NCI-H146 treated with DMSO at 0.1 percent for 48 hours (cell line): ENCODE measurements at regions not wholly inside any gene's neighbourhood (a gene's known extent, or its start where the extent isn't known, plus 50 kb on each side); places are given as distances from the start of the nearest gene placed in this dataset.
"Not testable (repeated sequence)": the region's sequence is repeated elsewhere in the genome, so short reads cannot be mapped to it uniquely, and the experiment has no call there.

ENCODE experiments used
- DNase-seq: peaks from one replicate; lab custom pipeline; 2025; ENCODE audit not compliant: unreplicated experiment; lab: John Stamatoyannopoulos, UW

DNA sequence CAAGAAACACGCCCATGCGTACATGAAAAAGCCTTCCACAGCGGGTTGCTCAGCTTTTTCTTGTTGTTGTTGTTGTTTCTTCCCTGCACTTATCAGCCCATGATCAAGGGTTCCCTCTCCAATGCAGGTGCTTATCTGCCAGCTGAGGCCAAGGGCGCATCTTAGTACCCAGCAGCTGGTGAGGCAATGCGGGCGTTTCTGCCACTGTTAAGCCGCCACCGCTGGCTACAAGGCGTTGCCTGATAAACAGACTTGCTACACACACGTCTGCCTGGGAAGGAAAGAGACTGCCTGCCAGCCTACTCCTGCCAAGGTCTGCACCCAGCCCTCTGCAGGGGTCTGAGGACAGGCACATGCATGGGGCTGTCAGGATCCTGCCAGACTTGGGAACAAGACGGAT, 345.9 kb downstream of the BCL11B start:
- DNase-seq: no peak

DNA sequence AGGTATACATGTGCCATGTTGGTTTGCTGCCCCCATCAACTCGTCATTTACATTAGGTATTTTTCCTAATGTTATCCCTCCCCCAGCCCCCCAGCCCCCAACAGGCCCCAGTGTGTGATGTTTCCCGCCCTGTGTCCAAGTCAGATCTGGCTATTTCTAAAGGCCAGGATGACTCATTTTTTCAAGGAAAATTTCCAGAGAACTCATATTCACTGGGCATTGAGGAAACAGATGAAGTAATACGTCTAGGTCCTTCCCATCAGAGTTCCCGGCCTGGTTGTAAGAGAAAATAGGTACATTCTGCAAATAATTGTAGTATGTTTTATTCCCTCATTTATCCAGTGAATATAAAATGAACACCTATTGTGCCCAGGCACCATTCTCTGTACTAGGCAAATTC, 345.2 kb downstream of the BCL11B start:
- no peak for DNase-seq

DNA sequence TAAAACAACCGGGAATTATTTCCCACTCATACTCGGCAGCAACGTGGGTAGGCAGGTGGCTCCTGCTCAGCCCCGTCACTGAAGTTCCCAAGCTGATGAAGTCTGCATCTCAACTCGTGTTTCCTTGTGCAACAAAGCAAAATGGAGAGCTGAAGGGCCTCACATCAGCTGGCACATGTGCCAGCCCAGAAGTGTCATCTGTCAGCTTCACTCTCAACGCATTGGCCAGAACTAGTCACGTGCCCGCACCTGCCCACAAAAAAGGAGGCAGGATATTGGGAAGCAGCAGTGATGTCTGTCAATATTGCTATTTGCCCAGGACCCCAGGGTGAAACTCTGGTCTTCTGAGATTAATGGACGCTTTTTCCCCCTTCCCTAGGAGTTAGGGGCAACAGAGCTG, 344.0 kb downstream of the BCL11B start:
- DNase-seq: no peak

DNA sequence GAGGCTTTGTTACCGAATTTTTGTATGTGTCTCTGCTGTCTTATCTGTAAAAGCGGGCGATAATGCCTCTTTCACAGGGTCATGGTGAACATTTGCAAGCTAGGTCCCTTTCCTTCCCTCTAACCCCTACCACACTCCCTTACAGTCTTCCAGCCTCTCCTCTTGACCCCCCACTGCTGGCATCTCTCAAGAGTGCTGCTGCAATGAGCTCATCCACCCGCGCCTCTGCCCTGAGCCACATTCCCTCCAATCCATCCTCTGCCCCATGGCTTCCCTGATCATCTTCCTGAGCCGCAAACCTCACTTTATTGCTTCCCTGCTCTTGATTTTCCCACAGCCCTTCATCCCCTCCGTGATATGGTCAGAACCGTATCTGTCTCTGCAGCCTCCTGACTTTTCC, 343.6 kb downstream of the BCL11B start:
- DNase-seq: no peak

DNA sequence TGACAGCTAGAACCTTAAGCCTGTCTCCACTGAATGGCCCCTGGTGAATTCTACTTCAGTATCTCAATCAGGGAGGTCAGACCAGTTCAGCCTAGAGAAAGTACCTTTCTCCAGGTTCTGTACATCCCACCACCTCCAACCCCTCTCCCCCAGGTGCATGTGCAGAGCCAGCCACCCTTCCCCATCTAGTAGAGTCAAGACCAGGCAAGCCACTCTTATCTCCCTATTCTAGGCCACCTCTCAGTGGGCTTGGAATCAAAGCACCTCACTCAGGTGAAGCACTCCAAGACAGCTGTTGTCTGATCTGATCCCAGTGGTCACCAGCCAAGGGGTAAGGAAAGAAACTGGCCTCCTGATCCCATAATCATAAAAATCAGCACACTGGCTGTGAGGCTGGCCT, 340.9 kb downstream of the BCL11B start:
- no peak for DNase-seq

DNA sequence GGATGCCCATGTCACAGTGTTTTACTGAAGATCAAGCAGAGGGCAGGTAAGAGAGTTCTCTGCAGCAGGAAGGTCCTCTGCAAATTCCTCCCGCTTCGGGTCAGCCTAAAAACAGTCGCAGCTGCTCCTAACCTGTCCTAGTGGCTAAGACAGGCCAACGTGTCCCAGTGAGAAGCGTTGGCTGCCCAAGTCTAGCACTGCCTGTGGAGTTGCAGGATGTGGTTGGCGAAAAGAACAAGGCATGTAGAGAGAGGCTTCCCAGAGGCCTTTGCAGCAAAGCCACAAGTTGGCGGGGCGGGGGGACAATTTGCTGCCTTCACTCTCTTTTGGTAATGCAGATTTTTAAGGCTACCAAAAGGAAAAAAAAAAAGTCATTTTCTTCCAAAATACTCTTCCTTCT, 340.1 kb downstream of the BCL11B start:
- DNase-seq: no peak

DNA sequence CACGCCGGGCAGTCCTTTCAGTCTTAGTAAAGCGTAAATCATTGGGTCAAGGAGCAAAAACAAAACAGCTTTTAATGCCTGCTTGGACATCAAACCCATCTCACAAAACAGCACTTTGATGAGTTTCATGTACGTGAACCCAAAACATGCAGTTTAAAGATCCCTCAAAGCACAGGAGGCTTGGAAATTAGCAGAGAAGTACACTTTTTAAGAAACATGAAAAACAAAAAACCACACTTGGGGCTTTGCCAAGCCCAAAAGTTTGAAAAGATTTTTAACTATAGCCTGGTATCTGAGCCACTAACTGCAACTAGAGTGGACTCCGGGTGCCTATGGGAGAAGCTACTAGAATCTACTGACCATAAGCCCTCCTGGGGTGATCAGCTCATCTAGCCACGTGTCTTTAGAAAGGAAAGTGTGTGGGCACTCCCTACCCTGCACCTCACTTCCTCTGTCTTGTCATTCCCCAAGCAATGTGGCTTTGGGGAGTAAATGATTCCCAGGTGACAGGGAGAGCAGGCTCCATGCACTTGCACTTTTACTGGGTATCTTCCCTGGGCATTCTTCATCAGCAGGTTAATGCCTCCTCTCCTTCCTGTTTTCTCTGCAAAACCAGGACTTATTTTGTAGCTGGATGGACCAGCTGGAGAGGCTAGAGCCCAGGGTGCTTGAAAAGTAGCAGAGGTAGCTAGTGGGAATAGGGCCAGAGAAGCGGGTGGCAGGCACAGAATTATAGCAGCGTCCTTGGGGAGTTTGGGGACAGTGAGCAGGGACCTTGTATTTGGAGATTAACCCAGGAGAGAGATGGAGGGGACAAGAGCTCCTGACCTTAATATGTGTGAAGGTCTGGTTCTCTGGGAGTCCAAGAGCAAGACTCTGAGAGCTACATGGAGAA, 339.3 kb downstream of the BCL11B start:
- DNase-seq: no peak

DNA sequence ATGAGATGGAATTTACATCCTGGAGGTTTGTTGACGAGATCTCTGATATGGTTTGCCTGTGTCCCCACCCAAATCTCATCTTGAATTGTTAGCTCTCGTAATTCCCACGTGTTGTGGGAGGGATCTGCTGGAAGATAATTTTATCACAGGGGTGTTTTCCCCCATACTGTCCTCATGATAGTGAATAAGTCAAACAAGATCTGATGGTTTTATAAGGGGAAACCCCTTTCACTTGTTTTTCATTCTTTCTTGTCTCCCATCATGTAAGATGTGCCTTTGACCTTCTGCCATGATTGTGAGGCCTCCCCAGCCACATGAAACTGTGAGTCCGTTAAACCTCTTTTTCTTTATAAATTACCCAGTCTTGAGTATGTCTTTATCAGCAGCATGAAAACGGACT, 337.4 kb downstream of the BCL11B start:
- not testable (repeated sequence) for DNase-seq

DNA sequence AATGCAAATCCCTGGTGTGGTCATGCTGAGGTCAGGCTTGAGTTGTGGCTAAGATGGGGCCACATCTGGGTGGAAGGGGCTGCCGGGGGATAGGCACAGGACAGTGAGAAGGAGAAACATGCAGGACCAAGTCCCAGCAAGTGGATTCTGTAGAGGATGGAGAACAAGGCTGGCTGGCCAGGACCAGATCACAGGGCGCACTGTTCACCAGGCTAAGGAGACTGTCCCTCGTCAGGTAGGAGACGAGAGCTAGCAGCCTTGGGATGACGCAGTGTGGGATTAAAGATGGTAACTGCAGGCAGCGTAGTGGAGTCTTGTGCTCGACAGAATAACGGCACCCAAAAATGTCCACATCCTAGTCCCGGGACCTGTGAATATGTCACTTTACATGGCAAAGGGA, 336.1 kb downstream of the BCL11B start:
- DNase-seq: no peak

DNA sequence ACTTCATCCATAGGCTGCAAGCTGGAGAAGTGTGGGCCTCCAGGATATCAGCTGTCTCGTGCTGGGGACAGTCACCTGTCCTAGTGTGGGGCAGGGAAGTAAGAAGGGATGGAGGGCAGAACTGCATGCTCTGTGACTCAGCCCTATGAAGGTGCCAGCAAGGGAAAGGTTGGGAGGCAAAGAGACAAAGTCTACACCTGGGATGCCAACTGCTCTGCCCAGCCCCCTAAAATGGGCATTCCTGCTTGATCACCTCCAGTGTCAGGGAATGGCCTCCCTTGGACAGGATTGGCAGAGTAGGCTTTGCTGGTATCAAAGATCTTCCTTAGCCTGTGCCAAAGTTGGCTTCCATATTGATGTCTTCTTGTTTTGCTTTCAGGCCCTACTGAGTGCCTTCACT, 335.0 kb downstream of the BCL11B start:
- no peak for DNase-seq

DNA sequence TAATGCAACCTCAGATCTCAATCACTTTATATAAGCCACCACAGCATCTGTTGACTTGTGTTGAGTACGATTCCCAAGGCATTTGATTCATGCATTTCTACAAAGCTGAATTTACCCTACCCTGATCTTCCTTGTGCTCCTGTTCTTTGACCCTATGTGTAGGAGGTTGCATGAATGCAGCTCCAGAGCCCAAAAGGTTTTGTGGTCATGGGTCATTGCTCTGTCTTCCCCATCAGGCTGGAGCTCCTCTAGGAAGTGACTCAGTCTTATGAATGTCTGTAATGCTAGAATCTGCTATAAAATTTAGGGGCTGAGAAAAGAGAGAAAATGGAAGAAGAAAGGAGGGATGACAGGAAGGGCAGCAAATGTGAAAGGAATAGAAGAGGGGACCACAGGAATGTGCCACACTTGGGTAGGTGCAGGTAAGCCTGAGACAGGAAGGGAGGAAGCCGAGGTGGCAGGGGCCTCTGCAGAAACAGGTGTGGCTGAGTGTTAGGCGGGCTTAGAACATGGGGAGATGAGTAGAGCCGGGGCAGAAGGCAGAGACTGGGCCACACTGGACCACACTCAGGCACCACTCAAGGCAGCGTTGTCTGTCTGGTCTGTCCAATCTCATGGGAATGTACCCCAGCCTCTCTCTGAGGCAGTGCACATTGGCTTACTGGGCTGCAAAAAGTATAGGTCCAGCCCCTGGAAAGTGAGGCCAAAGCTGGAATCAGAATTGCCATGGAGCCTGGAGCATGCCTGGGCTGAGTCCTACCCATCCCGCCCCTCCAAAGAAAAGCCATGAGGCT, 334.1 kb downstream of the BCL11B start:
- DNase-seq: no peak

DNA sequence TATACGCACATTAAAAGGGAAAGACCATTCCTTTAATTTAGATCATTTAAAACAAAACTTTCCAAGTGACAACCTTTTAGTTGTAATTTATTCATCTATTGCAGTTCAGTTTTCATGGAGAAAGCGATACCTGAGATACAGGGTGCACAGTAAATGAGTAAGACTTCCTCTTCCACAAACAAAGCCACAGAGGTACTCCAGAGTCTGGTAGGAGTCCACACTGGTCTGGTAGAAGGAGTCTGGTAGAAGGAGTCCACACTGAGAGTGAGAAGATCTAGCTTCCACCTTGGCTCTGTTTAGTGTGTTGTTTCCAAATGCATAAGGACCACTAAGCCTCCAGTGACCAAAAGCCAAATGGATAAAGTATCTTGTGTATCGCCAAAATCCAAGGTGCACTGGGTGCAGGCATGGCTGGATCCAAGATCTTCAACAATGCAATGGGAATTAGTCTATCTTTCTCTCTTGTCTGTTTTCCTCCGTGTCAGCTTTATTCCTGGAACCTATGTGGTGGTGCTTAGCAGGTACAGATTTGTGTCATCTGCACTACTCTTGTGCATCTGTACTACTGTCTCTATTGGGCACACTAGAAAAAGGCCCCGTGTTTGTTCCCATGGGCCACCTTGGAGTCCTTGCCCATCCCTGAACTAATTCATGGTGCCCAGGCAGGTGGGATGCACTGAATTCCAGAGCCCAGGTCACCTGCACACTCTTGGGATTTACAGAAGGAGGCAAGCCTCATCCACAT, 331.1 kb downstream of the BCL11B start:
- no peak for DNase-seq

DNA sequence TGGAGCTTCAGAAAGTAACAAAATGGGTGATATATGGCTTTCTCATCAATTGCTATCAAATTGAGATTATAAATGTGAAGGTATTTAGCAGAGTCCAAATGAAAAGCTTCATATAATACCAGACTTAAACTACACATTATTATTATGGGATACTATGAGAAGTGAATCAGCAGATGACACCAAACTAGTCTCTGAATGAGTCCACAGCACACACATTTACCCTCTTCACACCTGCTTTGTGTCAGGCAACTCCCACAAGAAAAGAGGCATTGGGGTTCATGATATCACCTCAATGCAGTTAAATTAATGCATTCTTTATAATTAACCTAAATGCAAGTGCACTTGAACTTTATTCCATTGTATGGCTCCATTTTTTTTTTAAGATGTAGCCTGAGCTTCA, 330.5 kb downstream of the BCL11B start:
- DNase-seq: no peak

DNA sequence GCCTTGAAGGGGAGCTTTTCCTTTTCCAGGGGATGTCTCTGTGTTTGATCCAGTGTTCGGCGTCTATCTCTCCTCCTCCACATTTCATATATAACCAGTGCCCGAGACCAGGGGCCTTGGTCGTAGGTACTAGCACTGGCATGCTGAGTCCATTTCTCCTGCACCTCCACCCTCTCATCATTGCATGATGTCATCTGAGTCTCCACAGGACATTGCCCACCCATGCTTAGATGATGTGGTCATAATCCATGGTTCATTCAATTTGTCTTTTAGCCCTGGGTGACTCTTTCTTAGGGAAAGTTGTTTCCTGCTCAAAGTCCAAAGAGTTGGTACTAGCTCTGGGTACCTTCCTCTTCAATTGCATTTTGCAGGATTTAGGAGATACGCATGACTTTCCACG, 328.1 kb downstream of the BCL11B start:
- DNase-seq: no peak

DNA sequence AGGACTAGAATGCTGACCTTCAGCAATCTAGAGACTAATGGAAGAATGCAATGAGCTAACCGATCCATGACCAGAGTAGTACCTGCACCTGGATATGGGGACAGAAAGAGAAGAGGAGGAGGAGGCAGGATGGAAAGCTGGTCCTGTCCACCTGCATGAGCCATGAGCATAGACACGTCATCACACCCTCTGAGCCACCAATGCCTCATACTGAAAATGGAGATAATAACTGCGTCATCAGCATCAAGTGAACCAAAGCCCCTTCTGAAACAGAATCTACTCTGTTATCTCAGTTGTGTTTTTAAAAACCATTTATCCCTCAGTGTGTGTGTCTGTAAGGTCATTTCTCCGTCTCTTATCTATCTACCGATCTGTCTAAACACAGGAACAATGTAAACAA, 327.0 kb downstream of the BCL11B start:
- DNase-seq: no peak

DNA sequence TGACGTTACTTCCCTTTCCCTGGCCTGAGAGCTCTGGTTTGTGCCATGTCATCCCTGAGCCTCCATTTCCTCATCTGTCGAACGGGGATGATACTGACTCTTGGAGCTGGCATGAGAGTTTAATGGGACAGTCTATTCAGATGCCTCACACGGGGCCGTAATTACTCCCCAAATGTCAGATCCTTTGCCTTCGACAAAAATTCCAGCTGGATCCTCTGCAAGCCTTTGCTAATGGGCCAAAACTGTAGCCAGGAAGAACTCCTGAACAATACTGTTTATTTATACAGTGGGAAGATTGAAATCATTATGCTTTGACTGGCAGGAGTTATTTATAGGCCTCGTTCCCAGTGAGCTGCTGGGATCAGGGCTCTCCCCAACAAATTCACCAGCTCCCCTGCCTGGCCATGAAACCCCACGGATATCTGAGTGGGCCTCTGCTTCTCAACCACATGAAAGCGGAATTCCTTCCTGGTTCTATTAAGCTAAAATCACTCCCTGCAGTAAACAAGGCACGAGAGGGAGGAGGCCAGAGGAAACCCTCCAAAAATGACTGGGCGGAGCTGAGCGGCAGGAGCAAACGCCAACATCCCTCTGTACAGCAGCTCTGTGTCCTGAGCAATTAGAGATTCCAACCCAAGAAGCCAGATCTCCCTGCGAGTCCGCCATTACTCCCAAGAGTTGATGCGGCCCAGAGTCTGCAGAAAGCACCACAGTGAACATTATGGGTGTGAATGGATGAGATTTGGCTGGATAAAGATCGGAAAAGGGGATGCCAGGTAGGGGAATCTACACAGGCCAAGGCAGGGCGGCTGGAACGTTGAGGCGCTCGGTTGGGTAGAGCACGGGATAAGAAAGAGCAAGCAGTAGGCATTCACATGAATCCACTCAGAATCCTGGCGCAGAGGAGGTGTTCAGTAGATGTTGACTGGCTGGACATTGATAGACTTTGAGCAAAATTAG, 326.1 kb downstream of the BCL11B start:
- no peak for DNase-seq

DNA sequence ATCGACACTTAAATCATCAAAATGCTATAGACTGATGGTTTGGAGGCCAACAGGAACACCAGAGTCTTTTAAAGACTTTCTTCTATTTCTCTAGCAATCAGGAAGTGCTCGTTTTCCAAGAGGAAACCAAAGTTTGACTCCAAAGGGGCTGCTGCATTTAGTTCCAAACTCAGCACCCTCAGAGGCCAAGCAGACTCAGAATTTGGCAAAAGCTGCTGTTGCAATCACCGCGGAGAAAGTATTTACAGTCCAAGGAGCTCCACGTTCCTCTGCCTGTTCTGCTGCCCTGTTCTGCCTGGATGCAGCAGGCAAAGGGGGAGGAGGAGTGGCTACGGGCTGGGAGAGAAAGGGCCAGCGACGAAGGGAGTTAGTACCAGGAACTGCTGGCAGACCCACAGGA, 325.1 kb downstream of the BCL11B start:
- DNase-seq: no peak

DNA sequence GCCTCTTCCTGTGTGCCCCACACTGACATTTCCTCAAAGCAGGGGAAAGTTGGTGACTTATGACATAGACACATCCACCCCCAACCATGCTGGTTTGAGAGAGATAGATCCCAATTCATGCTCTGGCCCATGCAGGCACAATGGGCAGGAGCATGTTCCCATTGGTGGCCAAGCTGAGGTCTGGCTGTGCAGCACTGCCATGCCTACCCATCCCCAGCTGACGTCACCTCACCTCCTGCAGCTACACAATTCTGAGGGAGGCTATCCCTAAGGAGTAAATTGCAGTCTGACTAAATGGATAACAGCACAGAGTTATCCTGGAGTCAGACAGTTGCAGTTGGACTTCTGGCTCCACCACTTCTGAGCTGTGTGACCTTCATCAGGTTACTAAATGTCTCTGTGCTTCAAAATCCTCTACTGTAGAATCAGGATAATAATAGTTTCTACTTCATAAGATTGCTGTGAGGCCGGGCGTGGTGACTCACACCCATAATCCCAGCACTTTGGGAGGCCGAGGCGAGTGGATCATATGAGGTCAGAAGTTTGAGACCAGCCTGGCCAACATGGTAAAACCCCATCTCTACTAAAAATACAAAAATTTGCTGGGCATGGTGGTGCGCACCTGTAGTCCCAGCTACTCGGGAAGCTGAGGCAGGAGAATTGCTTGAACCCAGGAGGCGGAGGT, 323.9 kb downstream of the BCL11B start:
- no peak for DNase-seq

DNA sequence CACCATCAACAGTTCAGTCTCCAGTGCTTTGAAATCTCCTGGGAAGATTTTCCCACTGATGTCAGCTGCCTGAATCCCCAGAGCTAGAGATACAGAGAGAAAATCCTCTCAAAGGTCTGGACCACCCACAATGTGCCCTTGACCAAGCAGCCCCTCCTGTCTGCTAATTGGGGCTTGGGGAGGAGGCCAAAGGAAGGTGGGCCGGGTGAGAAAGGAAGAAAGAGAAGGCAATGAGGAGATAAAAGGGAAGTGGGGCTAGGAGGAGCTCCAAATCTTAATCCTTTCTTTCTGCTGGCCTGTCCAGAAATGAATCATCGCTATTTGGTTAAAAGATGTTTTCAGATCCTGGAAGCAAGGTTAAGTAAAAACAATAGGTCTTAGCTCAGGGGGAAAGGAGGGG, 322.9 kb downstream of the BCL11B start:
- DNase-seq: no peak
